ENCODE measurements at regions not wholly inside any gene's neighbourhood (a gene's known extent, or its start where the extent isn't known, plus 50 kb on each side); places are given as distances from the start of the nearest gene placed in this dataset.

DNA sequence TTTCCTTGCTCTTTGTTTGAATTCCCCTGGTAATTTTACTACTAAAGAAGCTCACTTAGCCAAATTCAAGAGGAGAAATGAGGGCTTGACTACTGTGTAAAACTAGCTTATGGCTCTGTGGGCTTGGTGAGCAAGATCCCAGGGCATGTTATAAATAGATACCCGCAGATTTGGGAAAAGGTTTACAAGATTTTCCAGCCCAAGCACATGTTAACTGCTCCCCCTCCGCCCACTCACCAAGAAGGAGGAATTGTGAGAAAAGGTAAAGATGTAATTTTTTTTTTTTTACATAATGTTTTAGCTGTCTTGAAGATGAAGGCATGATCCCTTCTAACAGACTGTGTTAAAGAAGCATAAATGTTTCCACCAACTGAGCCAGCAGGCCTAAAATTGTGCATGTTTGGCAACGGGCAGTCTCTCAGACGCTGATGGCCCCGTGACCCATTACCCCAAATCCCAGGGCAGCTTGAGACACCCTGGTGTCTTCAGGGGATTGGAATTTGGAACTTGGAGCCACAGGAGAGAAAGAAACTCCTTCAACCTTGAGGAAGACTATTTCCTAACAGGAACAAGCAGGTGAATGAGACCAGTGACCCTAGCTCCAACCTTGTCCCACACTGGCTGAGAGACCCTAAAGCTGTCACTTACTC, 429.8 kb upstream of the CELF2 start:
- TF ChIP-seq, protein P1, sequence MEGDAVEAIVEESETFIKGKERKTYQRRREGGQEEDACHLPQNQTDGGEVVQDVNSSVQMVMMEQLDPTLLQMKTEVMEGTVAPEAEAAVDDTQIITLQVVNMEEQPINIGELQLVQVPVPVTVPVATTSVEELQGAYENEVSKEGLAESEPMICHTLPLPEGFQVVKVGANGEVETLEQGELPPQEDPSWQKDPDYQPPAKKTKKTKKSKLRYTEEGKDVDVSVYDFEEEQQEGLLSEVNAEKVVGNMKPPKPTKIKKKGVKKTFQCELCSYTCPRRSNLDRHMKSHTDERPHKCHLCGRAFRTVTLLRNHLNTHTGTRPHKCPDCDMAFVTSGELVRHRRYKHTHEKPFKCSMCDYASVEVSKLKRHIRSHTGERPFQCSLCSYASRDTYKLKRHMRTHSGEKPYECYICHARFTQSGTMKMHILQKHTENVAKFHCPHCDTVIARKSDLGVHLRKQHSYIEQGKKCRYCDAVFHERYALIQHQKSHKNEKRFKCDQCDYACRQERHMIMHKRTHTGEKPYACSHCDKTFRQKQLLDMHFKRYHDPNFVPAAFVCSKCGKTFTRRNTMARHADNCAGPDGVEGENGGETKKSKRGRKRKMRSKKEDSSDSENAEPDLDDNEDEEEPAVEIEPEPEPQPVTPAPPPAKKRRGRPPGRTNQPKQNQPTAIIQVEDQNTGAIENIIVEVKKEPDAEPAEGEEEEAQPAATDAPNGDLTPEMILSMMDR (conservative IDR thresholded peaks at IDR 0.05 in 1 of 2, IDR thresholded peaks at IDR 0.05 in 1 of 2; ENCODE audit: extremely low read depth in 1 of 2, insufficient read depth in 1 of 2, low read depth in 1 of 2, low read length in 2 of 2): no peak
- TF ChIP-seq EZH2 (IDR thresholded peaks at IDR 0.05; ENCODE audit: borderline replicate concordance, low read length): no peak

Measured in mammary epithelial cell (primary cell).